Activated CD4-positive, alpha-beta T cell treated with anti-CD3 and anti-CD28 coated beads for 24 hours (primary cell): ENCODE measurements at regions not wholly inside any gene's neighbourhood (a gene's known extent, or its start where the extent isn't known, plus 50 kb on each side); places are given as distances from the start of the nearest gene placed in this dataset.

Experiments used
- DNase-seq, 2 donors: peaks; one replicate each; pipeline ENCODE4 v3.0.0-alpha.2; 2020; ENCODE audit warnings: low read depth in 2 of 2

GRCh38 chr13:74871369-74872070 lies 610.4 kb downstream of the TBC1D4 start:
- DNase-seq: no peak

GRCh38 chr13:74870865-74871264 lies 611.1 kb downstream of the TBC1D4 start:
- DNase-seq: no peak

GRCh38 chr13:74869846-74870245 lies 612.1 kb downstream of the TBC1D4 start:
- no peak for DNase-seq

GRCh38 chr13:74868049-74868448 lies 613.9 kb downstream of the TBC1D4 start:
- DNase-seq: no peak

GRCh38 chr13:74867460-74867859 lies 614.5 kb downstream of the TBC1D4 start:
- DNase-seq: no peak

- no peak for DNase-seq
Measured at GRCh38 chr13:74866101-74866500, 615.9 kb downstream of the TBC1D4 start.

GRCh38 chr13:74865656-74866055 lies 616.3 kb downstream of the TBC1D4 start:
- no peak for DNase-seq

GRCh38 chr13:74860789-74861188 lies 621.2 kb downstream of the TBC1D4 start:
- DNase-seq: no peak

GRCh38 chr13:74850893-74851292 lies 631.1 kb downstream of the TBC1D4 start:
- no peak for DNase-seq

GRCh38 chr13:74847966-74848365 lies 634.0 kb downstream of the TBC1D4 start:
- no peak for DNase-seq

GRCh38 chr13:74845806-74846205 lies 636.2 kb downstream of the TBC1D4 start:
- no peak for DNase-seq

- no peak for DNase-seq
Measured at GRCh38 chr13:74841651-74842050, 640.3 kb downstream of the TBC1D4 start.

GRCh38 chr13:74841123-74841522 lies 640.8 kb downstream of the TBC1D4 start:
- DNase-seq: no peak

- no peak for DNase-seq
Measured at GRCh38 chr13:74839656-74840055, 642.3 kb downstream of the TBC1D4 start.

GRCh38 chr13:74838096-74838495 lies 643.9 kb downstream of the TBC1D4 start:
- no peak for DNase-seq

GRCh38 chr13:74836628-74837027 lies 645.3 kb downstream of the TBC1D4 start:
- no peak for DNase-seq

- no peak for DNase-seq
Measured at GRCh38 chr13:74835579-74835978, 646.4 kb downstream of the TBC1D4 start.

GRCh38 chr13:74825938-74826246 lies 656.1 kb downstream of the TBC1D4 start:
- DNase-seq: no peak

- no peak for DNase-seq
Measured at GRCh38 chr13:74825152-74825937, 656.6 kb downstream of the TBC1D4 start.

GRCh38 chr13:74820809-74821208 lies 661.2 kb downstream of the TBC1D4 start:
- DNase-seq: no peak

GRCh38 chr13:74819549-74819948 lies 662.4 kb downstream of the TBC1D4 start:
- DNase-seq: no peak

GRCh38 chr13:74816737-74817136 lies 665.2 kb downstream of the TBC1D4 start:
- no peak for DNase-seq

- no peak for DNase-seq
Measured at GRCh38 chr13:74796157-74796556, 662.0 kb upstream of the KLF12 start.

GRCh38 chr13:74795526-74795925 lies 661.3 kb upstream of the KLF12 start:
- DNase-seq: no peak
